Sigmoid colon (tissue), 6 donors: ENCODE measurements at regions not wholly inside any gene's neighbourhood (a gene's known extent, or its start where the extent isn't known, plus 50 kb on each side); places are given as distances from the start of the nearest gene placed in this dataset.

Experiments
- DNase-seq: peaks from one replicate; pipeline ENCODE4 v3.0.0-alpha.2; 2019
- H3K27ac ChIP-seq, 4 donors: fragments of 200-600 bp; sonication (generic); one replicate each; pipeline ENCODE4 v1.5.1; 2016 to 2019; ENCODE audit warnings: mild to moderate bottlenecking in 1 of 4
- H3K27me3 ChIP-seq, 3 donors: fragments of 200-600 bp; sonication (generic); one replicate each; pipeline ENCODE4 v1.5.1; 2019; ENCODE audit warnings: mild to moderate bottlenecking in 1 of 3
- H3K36me3 ChIP-seq, 4 donors: fragments of 200-600 bp; sonication (generic); one replicate each; pipeline ENCODE4 v1.5.1; 2016 to 2019
- H3K4me1 ChIP-seq, 4 donors: fragments of 200-600 bp; sonication (generic); one replicate each; pipeline ENCODE4 v1.5.1; 2017 to 2019
- H3K4me3 ChIP-seq, 4 donors: fragments of 200-600 bp; sonication (generic); one replicate each; pipeline ENCODE4 v1.5.1; 2017 to 2019; ENCODE audit warnings: mild to moderate bottlenecking in 2 of 4, moderate library complexity in 1 of 4
- H3K9me3 ChIP-seq, 4 donors: fragments of 200-600 bp in 3 of 4; sonication (generic) in 3 of 4; one replicate each; pipeline versions ENCODE4 v1.5.1 to v1.6.1; 2013 to 2019
- CTCF ChIP-seq, 4 experiments: fragments of 450-650 bp in 3 of 4; fragments of 200-600 bp in 1 of 4; IDR thresholded peaks; one replicate each; pipeline ENCODE4 v1.5.1; 2016 to 2019; ENCODE audit warnings: antibody characterized with exemption in 4 of 4, mild to moderate bottlenecking in 3 of 4, moderate library complexity in 2 of 4
- EP300 ChIP-seq, 4 donors: sonication (generic); formaldehyde crosslinking; IDR thresholded peaks; one replicate each; pipeline ENCODE4 v1.6.1; 2017; ENCODE audit warnings: antibody characterized with exemption in 4 of 4
- POLR2A ChIP-seq, 2 donors: fragments of 450-650 bp; IDR thresholded peaks; one replicate each; pipeline ENCODE4 v1.6.1; 2016; ENCODE audit warnings: antibody characterized with exemption in 2 of 2, mild to moderate bottlenecking in 2 of 2, moderate library complexity in 2 of 2
- POLR2AphosphoS5 ChIP-seq, 4 donors: sonication (generic); formaldehyde crosslinking; IDR thresholded peaks; one replicate each; pipeline ENCODE4 v1.6.1; 2017; ENCODE audit warnings: antibody characterized with exemption in 4 of 4
- WGBS, 2 donors: extraction: QIAGEN DNeasy Blood & Tissue Kit; methylation state at CpG; one replicate each; pipeline ENCODE4 v1.1.7; 2013; 5-methylcytosine and 5-hydroxymethylcytosine counted together
- intact Hi-C: fragments of 100-400 bp; cut with DNase I; formaldehyde crosslinking; loops from one replicate; pipeline ENCODE4 v1.15.1; 2023
- donor health status: healthy with polysubstance abuse.
- donor health status: healthy.

GRCh38 chr7:42831006-42831717 is 80.7 kb downstream of the C7orf25 start:
- 51 to 68% methylated on average over 6 of the region's 6 CpGs for WGBS, 2 donors
- H3K4me1 ChIP-seq = peaks cover 0 to 26% (median 20%) of the 10 kb centered on the region in 4 donors
- TF ChIP-seq POLR2AphosphoS5 (IDR thresholded peaks at IDR 0.05) = peak in 2 of 4 donors; percentile 46 to 52
- TF ChIP-seq POLR2A (IDR thresholded peaks at IDR 0.05) = no peak
- H3K36me3 ChIP-seq = no peaks in the 10 kb centered on the region
- no peak for DNase-seq
- H3K9me3 ChIP-seq = no peaks in the 10 kb centered on the region
- H3K4me3 ChIP-seq = no peak overlapping the region
- intact Hi-C loops = loop anchor here (2.0 to 10.0 kb wide), 6 partner anchors 134 to 888 kb away; partner anchors contain the start of gene GLI3
- no peaks in the 10 kb centered on the region for H3K27me3 ChIP-seq
- peak overlapping the region in 3 of 4 donors; percentile 40 to 69 (median 65) for H3K27ac ChIP-seq

DNA sequence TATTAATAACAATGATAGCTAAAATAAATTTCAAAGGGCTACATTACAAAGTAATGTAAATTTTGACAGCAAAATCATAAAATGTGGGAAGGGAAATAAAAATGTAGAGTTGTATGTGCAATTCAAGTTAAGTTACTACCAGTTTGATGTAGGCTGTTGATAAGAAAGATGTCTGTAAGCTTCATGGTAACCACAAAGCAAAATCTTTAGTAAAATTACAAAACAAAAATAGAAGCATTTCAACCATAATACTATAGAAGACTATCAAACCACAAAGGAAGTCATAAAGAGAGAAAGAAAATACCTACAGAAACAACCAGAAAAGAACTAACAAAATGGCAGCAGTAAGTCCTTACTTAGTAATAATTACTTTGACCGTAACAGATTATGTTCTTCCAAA is 99.1 kb downstream of the C7orf25 start:
- Histone ChIP-seq H3K36me3 (no peaks in the 10 kb centered on the region), H3K9me3 (peaks cover 0 to 2% (median 0%) of the 10 kb centered on the region in 4 donors), H3K4me3 (no peak overlapping the region), H3K27me3 (no peaks in the 10 kb centered on the region), H3K27ac (no peak overlapping the region), H3K4me1 (no peaks in the 10 kb centered on the region)
- TF ChIP-seq CTCF (IDR thresholded peaks at IDR 0.05) (no peak), EP300 (IDR thresholded peaks at IDR 0.05) (no peak)
- no peak for DNase-seq
- WGBS, 2 donors = 95% methylated on average over 1 of the region's 1 CpG
- intact Hi-C loops = no loop called here

- Histone ChIP-seq H3K4me3 (no peak overlapping the region), H3K27me3 (no peaks in the 10 kb centered on the region), H3K4me1 (no peaks in the 10 kb centered on the region), H3K9me3 (no peaks in the 10 kb centered on the region), H3K27ac (no peak overlapping the region), H3K36me3 (no peaks in the 10 kb centered on the region)
- no peak for TF ChIP-seq POLR2A (IDR thresholded peaks at IDR 0.05)
- no peak for TF ChIP-seq POLR2AphosphoS5 (IDR thresholded peaks at IDR 0.05)
- 88 to 95% methylated on average over 2 of the region's 2 CpGs for WGBS, 2 donors
- intact Hi-C loops = no loop called here
- no peak for DNase-seq
Observed at GRCh38 chr7:42805601-42806000, 106.3 kb downstream of the C7orf25 start.

DNA sequence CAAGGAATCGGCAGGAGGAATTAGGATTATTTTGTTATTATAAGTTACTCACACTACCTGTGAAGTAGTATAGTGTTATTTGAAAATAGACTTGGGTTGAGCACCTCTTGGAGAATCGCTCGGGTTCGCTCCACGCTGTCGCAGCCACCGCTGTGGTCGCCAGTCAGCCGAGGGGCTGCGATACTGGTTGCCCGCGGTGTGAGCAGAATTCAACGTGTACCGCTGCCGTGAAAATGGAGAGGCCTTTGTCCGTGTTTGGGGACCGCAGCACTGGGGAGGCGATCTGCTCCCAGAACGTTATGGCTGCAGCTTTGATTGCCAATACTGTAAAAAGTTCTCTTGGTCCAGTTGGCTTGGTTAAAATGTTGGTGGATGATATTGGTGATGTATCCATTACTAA is 117.2 kb downstream of the C7orf25 start:
- DNase-seq = no peak
- no peaks in the 10 kb centered on the region for H3K27me3 ChIP-seq
- no peak overlapping the region for H3K4me3 ChIP-seq
- no peaks in the 10 kb centered on the region for H3K9me3 ChIP-seq
- H3K4me1 ChIP-seq = peaks cover 0 to 14% (median 3%) of the 10 kb centered on the region in 4 donors
- TF ChIP-seq EP300 (IDR thresholded peaks at IDR 0.05) (no peak), POLR2AphosphoS5 (IDR thresholded peaks at IDR 0.05) (no peak), POLR2A (IDR thresholded peaks at IDR 0.05) (no peak), CTCF (IDR thresholded peaks at IDR 0.05) (no peak)
- no peak overlapping the region for H3K27ac ChIP-seq
- no peaks in the 10 kb centered on the region for H3K36me3 ChIP-seq
- WGBS, 2 donors = 96 to 97% methylated on average over 19 of the region's 19 CpGs
- intact Hi-C loops = no loop called here

- Histone ChIP-seq H3K27me3 (no peaks in the 10 kb centered on the region), H3K4me3 (no peak overlapping the region), H3K9me3 (no peaks in the 10 kb centered on the region), H3K4me1 (peaks cover 0 to 14% (median 3%) of the 10 kb centered on the region in 4 donors), H3K27ac (peak overlapping the region in 1 of 4 donors; percentile 23), H3K36me3 (no peaks in the 10 kb centered on the region)
- WGBS, 2 donors = 80 to 84% methylated on average over 3 of the region's 3 CpGs
- intact Hi-C loops = no loop called here
- no peak for TF ChIP-seq CTCF (IDR thresholded peaks at IDR 0.05)
- no peak for TF ChIP-seq POLR2AphosphoS5 (IDR thresholded peaks at IDR 0.05)
- no peak for TF ChIP-seq POLR2A (IDR thresholded peaks at IDR 0.05)
- TF ChIP-seq EP300 (IDR thresholded peaks at IDR 0.05) = no peak
- DNase-seq = no peak
Observed at GRCh38 chr7:42792841-42793240, 119.0 kb downstream of the C7orf25 start.

DNA sequence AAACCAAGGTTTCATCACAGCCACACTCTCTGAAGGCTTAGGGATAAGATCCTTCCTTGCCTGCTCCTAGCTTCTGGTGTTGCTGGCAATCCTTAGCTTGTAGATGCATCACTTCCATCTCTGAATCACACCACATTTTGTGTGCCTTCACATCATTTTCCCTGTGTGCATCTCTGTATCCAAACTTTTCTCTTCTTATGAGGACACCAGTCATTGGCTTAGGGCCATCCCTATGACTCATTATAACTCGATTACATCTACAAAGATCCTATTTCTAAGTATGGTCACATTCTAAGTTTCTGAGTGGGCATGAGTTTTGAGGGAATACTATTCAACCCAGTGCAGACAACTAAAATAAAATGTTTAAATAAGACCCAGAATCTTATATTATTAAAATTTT is 121.7 kb downstream of the C7orf25 start:
- no peak for DNase-seq
- Histone ChIP-seq H3K27ac (no peak overlapping the region), H3K27me3 (no peaks in the 10 kb centered on the region), H3K9me3 (no peaks in the 10 kb centered on the region), H3K4me1 (peaks cover 0 to 14% (median 3%) of the 10 kb centered on the region in 4 donors), H3K4me3 (no peak overlapping the region), H3K36me3 (no peaks in the 10 kb centered on the region)
- intact Hi-C loops = no loop called here
- 61 to 82% methylated on average over 1 of the region's 1 CpG for WGBS, 2 donors
- no peak for TF ChIP-seq CTCF (IDR thresholded peaks at IDR 0.05)
- TF ChIP-seq EP300 (IDR thresholded peaks at IDR 0.05) = no peak
- TF ChIP-seq POLR2AphosphoS5 (IDR thresholded peaks at IDR 0.05) = no peak
- TF ChIP-seq POLR2A (IDR thresholded peaks at IDR 0.05) = no peak
